Astrocyte of the cerebellum (primary cell): ENCODE measurements at regions not wholly inside any gene's neighbourhood (a gene's known extent, or its start where the extent isn't known, plus 50 kb on each side); places are given as distances from the start of the nearest gene placed in this dataset.

Experiments
- DNase-seq: peaks from one replicate; pipeline ENCODE4 v3.0.0-alpha.2; 2011; ENCODE audit warnings: low read depth
- H3K4me3 ChIP-seq: 2 replicates; pipeline ENCODE4 v1.5.1; 2011; ENCODE audit warnings: mild to moderate bottlenecking, low read depth, low read length, moderate library complexity
- CTCF ChIP-seq: IDR thresholded peaks from 2 replicates; pipeline ENCODE4 v1.5.1; 2012; ENCODE audit warnings: low read length, low read depth, moderate library complexity, mild to moderate bottlenecking; ENCODE audit errors: missing control alignments
- in situ Hi-C: cut with HindIII; loops from 2 replicates; pipeline ENCODE4 v1.10.0; 2017; ENCODE audit warnings: low sequenced_read_pairs

DNA sequence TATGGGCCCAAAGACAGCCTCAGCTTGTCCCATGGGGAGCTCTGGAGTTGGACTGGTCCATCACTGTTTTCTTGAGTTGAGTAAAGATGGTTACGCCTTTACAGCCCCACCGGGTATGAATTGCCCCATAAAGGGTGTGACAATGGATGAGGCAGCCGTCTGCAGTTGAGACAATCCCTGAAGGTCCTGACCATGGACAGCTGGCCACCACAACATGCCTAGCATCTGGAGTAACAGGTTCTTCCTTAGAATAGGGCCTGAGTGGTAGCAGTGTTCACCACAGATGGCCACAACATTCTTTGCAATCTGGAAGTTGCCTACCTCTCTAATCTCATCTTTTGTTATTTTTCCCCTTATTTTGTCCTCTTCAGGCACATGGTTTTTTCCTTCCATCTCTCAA lies 51.5 kb upstream of the HS3ST2 start:
- DNase-seq, result no peak
- no peak for TF ChIP-seq CTCF
- no peak overlapping the region for H3K4me3 ChIP-seq
- in situ Hi-C loops, result no loop called here

DNA sequence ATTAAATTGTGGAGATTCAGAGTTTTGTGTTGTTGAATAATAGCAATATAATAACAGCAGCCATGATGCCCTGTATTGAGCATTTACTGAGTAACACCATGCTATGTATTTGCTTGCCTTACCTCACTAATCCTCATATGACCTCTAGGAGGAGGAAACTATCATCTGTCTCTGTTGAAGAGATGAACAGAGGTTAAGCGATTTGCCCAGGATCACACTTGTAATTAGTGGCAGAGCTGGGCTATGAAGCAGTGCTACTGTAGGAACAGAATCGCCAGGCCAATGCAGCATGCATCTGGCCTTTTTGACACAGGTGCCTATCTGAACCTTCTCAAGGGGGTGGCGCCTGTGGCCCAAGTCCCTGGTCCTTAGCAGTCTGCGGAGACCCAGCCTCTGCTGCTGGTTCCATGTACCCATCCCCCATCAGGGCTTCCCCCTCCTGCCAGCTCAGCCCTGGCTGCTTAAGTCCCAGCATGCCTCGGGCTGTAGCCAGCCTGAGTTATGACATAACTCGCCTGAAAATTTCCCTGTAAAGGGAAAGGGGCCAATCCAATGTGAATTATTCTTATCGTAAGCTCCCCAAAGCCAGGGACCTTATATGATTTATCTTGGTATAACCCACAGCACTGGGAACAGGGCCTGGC lies 50.4 kb upstream of the HS3ST2 start:
- TF ChIP-seq CTCF, result no peak
- no peak overlapping the region for H3K4me3 ChIP-seq
- no peak for DNase-seq
- in situ Hi-C loops, result no loop called here
